ENCODE measurements at regions not wholly inside any gene's neighbourhood (a gene's known extent, or its start where the extent isn't known, plus 50 kb on each side); places are given as distances from the start of the nearest gene placed in this dataset.

GRCh38 chr10:118805146-118805545, 50.4 kb upstream of the CACUL1 start:
- Histone ChIP-seq H3K4me1 (no peaks in the 10 kb centered on the region), H3K4me3 (replicated peaks in 1 of 3) (no peak overlapping the region), H3K27me3 (no peaks in the 10 kb centered on the region), H3K9me3 (no peaks in the 10 kb centered on the region), H3K27ac (no peak overlapping the region), H3K36me3 (no peaks in the 10 kb centered on the region)
- intact Hi-C loops (cut with DNase I), result loop anchor here (10.0 kb wide), 1 partner anchor 240 kb away; no protein-coding TSS in a partner anchor
- WGBS, 2 donors, result 93 to 97% methylated on average over 4 to 9 of the region's 9 CpGs
- DNase-seq, result no peak
- TF ChIP-seq CTCF (IDR thresholded peaks at IDR 0.05) (no peak), POLR2A (IDR thresholded peaks at IDR 0.05) (no peak)

GRCh38 chr10:118807512-118808305, 52.9 kb upstream of the CACUL1 start:
- Histone ChIP-seq H3K4me1 (no peaks in the 10 kb centered on the region), H3K27me3 (no peaks in the 10 kb centered on the region), H3K27ac (no peak overlapping the region), H3K4me3 (replicated peaks in 1 of 3) (no peak overlapping the region), H3K9me3 (no peaks in the 10 kb centered on the region), H3K36me3 (no peaks in the 10 kb centered on the region)
- intact Hi-C loops (cut with DNase I), result loop anchor here (10.0 kb wide), 1 partner anchor 243 kb away; no protein-coding TSS in a partner anchor
- WGBS, 2 donors, result 85 to 88% methylated on average over 12 of the region's 13 CpGs
- DNase-seq, result no peak
- no peak for TF ChIP-seq CTCF (IDR thresholded peaks at IDR 0.05)
- TF ChIP-seq POLR2A (IDR thresholded peaks at IDR 0.05), result no peak

- Histone ChIP-seq H3K27ac (no peak overlapping the region), H3K36me3 (no peaks in the 10 kb centered on the region), H3K4me1 (no peaks in the 10 kb centered on the region), H3K4me3 (replicated peaks in 1 of 3) (no peak overlapping the region), H3K27me3 (no peaks in the 10 kb centered on the region), H3K9me3 (no peaks in the 10 kb centered on the region)
- DNase-seq, result no peak
- intact Hi-C loops (cut with DNase I), result loop anchor here (10.0 kb wide), 1 partner anchor 244 kb away; no protein-coding TSS in a partner anchor
- TF ChIP-seq POLR2A (IDR thresholded peaks at IDR 0.05), result no peak
- TF ChIP-seq CTCF (IDR thresholded peaks at IDR 0.05), result no peak
- WGBS, 2 donors, result 89 to 91% methylated on average over 17 to 21 of the region's 21 CpGs
Observed at GRCh38 chr10:118808601-118809356, 54.0 kb upstream of the CACUL1 start.

- intact Hi-C loops (cut with DNase I), result loop anchor here (10.0 kb wide), 1 partner anchor 245 kb away; no protein-coding TSS in a partner anchor
- Histone ChIP-seq H3K4me1 (no peaks in the 10 kb centered on the region), H3K9me3 (no peaks in the 10 kb centered on the region), H3K4me3 (replicated peaks in 1 of 3) (no peak overlapping the region), H3K27me3 (no peaks in the 10 kb centered on the region), H3K36me3 (no peaks in the 10 kb centered on the region), H3K27ac (no peak overlapping the region)
- DNase-seq, result no peak
- WGBS, 2 donors, result 79 to 85% methylated on average over 15 to 19 of the region's 20 CpGs
- TF ChIP-seq POLR2A (IDR thresholded peaks at IDR 0.05), result no peak
- no peak for TF ChIP-seq CTCF (IDR thresholded peaks at IDR 0.05)
Observed at GRCh38 chr10:118809357-118810220, 54.8 kb upstream of the CACUL1 start.

Data from thyroid gland (tissue), 4 donors.